Muscle of back (tissue), 3 donors: ENCODE measurements at regions not wholly inside any gene's neighbourhood (a gene's known extent, or its start where the extent isn't known, plus 50 kb on each side); places are given as distances from the start of the nearest gene placed in this dataset.

Experiments
- DNase-seq, 3 donors: peaks; one replicate each; pipeline versions ENCODE4 v3.0.0 to v3.0.0-alpha.2; 2013

DNA sequence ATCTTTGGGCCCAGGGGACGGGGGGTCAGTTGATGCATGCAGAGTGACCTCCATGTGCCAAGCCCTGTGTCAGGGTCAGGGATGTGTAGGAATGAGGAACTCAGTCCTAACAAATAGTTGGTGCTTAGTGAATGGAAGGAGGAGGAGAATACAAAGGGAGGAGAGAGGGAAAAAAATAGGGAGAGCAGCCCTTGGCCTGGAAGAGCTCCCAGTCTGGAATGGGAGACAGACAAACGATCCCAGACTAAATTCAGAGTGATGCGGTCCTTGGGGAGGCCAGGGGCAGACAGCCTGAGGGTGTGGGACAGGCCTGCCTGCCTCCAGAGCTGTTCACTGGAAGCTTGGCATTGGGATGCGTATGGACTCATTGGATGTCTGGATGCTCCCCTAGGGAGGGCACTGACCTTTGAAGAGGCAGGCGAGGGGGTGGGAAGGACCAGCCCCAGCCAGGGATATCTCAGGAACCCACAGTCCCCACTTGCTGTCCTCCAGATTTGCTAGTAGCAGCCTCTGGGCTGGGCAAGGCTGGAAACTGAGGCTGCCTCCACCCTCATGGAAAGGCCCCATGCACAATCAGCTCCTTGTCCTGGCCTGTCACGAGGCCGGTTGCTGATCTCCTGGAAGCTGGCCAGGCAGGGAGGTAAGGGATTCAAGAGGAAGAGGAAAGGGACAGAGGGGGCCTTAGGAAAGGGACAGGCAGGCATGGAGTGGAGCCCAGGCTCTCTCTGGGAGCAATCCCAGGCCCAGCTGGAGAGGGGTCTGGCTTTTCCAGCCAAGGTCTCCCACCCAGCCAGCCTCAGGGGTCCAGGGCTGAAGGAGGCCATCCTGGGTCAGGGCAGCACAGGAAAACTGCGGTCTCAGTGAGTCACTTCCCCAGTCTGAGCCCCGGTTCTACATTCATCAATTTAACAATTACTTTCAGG, 69.0 kb upstream of the GGTA1 start:
- peak in 2 of 3 donors; percentile 75 to 86 for DNase-seq

DNA sequence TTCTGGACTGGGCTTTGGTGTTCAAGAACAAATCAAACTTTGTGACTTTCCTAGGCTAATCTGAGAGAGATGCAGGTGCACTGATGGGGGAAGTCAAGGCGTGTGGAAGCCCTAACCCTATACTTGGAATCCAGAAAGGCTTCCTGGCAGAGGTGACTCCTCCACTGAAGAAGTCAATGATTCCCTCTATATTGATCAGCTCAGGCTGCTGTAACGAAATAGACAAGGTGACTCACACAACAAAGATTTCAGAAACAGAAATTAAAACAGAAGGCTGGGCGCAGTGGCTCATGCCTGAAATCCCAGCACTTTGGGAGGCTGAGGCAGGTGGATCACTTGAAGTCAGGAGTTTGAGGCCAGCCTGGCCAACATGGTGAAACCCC, 69.6 kb upstream of the GGTA1 start:
- DNase-seq: no peak

DNA sequence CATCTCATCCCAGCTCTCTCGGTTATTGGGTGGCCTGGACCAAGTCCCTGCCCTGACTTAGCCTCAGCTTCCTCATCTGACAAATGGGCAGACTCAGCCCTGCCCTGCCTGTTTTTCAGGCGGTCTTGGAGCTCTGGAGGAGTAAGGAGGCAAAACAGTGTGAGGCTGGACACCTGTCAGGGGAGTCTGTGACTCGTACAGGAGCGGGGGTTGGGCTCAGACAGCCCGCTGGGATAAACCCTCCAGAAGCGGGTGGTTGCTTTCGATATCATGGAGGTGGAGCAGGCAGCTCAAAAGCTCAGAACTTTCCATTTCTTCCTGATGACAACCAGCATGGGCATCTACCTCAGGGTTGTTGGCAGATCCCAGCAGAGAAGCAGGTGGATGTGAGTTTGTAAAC, 72.9 kb upstream of the GGTA1 start:
- DNase-seq: no peak

DNA sequence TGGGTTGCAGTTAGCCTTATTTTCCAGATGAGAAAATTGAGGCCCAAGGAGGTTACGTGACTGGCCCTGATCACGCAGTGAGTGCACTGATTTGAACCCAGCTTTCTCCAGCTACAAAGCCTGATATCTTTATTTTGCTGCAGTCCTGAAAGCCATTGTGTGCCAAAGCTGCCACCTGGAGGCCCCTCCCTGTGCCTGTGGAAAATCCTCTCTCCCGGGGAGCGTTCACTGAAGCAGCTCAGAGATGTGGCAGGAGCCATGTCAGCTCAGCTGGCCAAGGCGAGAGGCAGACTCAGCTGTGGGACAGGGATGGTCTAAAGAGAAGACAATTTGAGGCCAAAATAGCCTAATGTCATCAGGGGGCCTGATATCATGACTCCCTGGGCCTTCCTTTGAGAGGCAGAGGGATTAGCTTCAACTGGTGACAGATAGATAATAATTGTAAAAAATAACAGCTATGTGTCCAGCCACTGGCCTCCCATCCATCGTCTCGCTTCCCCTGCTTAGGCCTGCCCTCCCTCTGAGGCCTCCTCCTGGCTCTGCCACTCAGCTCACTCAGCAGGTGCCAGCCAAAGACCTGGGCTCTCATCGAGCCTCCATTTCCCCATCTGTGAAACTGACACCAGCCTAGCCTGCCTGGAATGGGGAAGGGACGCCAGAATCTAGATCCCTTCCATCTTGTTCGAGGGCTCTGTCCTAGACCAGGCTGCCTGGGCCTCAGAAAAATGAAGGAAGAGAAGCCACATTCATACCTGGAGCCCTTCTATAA, 74.3 kb upstream of the GGTA1 start:
- no peak for DNase-seq

DNA sequence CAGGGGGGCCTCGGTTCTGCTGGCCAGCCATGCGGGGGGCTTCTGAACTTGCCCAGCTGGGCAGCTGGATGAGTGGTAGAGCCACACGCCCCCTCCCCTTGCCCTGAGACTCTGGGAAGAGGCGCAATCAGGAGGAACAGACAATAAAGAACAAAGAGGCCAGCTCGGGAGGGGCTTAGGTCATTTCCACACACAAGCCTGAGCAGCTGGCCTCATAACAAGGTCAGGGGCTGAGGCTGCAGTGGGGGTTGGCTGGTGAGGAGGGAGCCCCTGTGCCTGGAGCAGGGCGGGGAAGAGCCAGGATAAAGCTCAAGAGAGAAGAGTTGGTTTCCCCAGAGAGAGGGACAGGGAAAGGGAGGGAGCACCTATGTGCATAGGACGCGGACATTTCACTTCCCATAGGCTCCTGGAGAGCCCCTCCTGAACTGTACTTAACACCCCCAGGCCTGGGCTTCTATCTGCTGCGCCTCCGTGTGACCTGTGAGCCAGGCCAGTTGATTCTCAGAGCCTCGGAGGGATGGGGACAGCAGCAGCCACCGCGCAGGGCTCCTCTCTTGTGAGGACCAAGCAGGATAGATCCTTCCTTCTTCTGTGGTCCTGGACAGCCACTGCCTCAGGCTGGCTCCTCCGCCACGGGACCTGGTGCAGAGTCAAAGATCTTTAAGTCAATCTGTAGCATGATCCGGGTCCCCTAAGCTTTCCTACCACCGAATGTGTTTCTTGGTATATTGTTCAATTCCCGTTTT, 75.3 kb upstream of the GGTA1 start:
- no peak for DNase-seq

DNA sequence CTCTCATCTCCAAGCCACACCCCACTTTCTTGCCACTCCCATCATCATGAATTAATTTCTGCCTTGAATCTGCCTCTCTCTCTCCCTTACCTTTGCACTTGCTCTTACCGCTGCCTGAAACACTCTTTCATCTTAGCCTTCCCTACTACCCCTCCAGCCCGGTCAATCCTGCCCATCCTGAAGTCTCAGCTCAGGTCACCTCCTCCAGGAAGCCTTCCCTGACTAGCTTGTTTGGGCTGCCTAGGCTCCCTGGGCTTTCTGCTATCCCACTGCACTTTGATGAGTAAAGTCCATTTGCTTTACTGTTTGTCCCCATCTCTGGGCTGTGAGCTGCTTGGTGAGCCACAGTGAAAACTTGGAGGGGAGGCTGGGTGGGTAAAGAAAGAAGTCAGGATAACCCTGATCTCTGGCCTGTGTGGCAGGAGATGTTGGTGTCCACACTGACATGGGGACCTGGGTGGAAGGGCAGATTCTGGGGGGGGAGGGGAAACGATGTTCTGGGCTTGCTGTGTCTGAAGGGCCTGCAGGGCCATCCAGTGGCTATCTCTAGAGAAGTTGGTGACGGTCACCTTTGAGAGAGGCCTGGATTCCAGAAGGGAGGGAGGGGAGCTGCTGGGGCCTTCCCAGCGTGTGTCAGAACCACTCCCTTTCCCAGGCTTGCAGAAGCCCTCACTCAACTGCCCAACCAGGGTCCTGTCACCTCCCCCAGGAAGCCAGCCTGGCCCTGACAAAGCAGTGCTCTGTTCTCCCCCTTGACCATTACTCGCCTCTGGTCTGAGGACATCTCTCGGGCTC, 75.0 kb upstream of the DAB2IP start:
- no peak for DNase-seq

DNA sequence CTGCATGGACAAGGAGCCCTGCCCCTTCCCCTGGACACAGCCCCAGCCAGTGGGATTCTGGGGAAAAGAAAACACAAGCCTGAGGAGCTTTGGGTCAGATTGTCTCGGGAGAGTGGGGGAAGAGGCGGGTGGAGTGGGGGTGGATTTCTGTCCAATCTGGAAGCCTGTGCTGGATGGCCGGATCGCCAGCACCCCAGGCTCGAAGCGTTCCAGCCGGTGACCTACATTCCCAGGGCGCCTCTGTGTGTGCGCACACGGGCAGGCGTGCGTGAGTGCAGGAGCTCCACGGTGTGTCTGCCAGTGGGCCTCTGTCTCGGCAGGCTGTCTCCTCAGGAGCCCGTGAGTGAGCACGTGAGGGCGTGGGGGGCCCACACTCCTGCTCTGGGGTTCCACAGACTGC, 74.3 kb upstream of the DAB2IP start:
- DNase-seq: no peak

DNA sequence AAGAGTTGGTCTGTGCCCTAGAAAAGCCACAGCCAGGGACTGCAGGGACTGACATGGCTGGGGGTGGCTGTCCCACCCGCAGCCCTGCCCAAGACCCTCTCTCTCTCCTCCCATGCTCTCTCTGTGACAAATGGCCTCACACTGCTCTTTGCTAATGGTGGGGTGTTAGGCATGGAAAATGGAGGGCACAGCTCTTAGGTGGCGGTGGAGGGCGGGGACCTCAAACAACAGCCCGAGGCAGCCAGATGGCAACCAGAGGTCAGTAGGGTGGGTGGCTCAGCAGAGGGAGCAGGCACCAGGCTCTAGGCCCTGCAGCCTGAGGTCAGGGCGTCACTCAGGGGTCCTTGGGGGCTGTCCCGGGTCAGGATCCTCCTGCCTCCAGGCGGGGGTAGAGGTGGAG, 73.9 kb upstream of the DAB2IP start:
- DNase-seq: no peak

DNA sequence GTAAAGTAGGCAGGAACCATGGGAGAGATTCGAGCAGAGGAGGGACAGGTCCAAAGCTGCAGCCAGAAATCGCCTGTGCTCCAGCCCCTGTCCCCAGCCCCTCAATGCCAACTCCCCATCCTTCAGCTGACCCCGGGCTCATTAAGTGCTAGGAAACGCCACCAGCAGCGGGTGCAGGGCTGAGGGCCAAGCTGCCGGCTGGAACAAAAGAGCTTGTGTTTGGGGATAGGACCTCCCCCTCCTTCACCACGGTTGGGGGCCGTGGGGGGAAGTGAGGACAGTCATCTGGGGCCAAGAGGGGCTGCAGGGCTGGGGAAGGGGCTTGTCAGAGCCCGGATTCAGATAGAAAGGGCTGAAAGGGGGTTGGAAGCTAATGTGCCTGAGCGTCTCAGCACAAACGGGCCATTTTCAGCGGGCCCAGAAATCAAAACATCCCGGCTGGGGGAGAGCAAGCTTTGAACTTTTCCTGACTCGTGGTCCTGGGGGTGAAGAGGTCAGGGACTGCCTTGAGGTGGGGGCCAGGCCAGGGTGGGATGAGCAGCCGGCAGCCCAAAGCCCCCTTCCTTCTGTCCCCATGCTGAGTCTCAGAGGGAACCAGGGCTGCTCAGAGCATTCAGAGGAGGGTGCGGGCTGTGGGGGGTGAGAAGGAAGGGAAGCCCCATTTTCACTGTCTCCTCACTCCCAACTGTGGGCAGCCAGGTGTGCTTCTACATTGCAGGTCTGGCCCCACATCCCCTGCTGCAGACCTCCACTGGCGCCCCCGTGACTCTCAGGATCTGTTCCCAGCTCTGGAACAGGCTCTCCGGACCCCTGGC, 69.4 kb upstream of the DAB2IP start:
- DNase-seq: no peak

DNA sequence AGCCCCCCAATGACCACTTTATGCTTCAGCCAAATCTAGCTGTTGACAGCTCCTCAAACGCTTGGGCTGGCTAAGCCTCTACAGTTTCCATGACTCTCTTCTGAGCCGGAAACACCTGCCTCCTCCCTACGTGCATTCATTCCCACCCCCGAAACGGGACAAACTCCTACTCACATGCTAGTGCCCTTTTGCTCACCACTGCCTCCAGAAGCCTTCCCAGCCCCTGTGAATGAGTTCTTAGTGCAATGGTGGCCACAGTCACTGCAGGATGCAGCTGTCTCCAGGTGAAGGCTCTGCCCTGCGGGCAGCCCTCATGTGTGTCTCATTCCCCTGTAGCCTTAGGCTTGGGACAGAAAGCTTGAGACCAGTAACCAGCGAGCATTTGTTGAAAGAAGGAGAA, 68.8 kb upstream of the DAB2IP start:
- DNase-seq: no peak

DNA sequence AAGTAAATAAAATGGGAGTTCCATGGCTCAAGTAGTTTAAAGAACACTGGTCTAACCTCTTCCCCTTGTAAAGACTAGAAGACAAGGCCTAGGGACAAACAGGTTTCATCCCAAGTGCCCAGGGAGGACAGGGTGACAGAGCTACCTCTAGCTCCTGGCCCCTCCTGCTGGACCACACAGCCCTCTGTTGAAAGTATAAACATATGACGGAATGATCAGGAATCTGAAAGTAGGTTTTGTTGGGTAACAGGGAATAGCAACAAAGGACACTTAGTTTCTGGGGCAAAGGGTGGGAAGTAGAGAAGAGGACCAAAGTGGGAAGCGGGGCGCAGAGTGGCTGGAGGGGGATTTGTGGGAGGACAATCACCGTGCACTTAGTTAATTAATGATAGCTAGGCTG, 67.0 kb upstream of the DAB2IP start:
- DNase-seq: no peak

DNA sequence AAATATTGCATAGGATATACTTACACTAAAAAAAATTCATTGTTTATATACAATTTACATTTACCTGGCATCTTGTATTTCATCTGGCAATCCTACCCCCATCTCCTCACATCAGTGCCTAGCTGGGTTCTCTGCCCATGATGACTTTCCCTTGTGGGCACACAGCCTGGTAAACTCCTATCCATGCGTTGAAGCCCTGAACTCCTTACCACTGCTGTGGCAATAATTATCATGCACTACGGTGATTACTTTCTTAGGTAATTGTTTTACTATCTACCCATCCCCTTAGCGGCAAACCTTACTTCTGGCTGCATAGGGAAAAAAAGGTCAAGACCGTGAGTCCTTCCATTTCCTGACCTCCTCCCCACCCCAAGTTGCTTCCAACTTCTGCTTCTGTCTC, 63.6 kb upstream of the DAB2IP start:
- DNase-seq: no peak

DNA sequence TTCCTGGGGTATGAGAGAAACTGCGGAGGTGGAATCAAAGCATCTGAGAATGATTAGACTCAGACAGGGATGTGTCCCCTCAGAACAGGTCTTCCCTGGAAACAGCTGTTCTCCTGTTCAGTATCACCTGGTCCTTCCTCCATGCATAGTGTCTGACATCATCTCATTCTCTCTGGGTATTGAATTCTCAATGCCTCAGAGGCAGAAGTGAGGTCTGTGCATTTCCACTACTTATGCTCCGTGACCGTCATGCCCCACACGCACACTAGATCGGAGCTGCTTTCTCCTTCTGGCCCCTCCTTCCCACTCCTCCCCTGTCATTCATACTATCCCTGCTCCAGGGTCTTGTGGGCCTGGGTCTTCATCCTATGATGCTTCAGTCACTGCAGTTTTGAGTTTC, 61.4 kb upstream of the DAB2IP start:
- DNase-seq: no peak

DNA sequence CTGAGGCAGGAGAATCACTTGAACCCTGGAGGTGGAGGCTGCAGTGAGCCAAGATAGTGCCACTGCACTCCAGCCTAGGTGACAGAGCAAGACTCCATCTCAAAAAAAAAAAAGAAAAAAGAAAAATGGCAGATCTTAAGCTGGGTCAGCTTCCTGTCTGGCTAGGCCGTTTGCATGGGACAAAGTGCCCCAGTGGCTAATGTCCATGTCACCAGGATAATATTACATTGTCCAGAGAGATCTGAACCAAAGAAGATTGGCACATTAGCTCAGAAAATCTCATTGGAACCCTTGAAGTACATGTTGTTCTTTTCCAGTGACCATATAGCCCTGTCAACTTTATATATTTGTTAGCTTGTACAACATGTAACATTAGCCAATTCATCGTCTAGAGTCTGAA, 59.2 kb upstream of the DAB2IP start:
- no peak for DNase-seq

DNA sequence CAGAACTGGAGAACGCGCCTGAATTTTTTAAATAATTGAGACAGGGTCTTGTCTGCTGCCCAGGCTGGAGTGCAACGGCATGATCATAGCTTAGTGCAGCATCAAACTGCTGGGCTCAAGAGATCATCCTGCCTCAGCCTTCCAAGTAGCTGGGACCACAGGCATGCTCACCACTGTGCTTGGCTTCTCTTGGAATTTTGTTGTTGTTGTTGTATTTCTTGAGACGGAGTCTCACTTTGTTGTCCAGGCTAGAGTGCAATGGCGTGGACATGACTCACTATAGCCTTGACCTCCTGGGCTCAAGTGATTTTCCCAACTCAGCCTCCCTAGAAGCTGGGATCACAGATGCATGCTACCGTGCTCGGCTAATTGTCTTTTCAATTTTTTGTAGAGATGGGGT, 58.4 kb upstream of the DAB2IP start:
- no peak for DNase-seq

DNA sequence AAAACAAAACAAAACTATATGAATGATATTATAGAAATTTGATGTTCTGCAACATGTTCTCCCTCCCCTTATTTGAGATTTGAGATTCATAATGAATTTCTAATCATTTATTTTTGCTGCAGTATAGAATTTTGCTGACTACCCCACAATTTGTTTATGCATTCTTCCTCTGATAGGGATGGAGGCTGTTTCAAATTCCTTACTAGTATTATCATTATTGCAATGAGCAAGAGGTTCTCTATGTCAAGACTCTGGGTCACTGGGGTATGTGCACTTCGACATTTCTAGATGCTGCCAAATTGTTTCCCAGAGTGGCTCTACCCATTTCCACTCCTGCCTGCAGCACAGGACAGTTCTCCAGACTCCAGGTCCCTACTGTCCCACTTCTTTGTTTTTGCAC, 54.9 kb upstream of the DAB2IP start:
- no peak for DNase-seq

DNA sequence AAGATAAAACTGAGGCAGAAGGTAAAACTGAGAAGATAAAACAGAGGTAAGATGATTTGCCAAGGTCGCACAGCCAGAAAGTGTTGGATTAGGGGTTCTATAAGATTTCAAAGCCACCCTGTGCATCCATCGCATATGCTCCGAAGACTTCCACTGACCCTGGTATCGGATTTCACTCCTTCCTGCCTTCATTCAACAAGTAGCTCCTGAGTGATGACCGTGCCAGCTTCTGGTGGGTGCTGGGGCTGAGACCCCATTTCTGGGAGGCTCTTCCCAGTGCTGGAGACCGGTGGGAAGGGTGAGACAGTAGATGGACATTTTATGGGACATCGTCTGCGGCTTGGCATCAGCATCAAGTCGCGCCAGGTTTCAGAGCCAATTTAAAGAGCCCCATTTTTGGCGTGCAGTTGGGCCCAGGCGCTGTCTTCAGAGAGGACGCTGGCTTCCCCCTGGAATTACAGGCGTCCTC, 53.7 kb upstream of the DAB2IP start:
- no peak for DNase-seq

DNA sequence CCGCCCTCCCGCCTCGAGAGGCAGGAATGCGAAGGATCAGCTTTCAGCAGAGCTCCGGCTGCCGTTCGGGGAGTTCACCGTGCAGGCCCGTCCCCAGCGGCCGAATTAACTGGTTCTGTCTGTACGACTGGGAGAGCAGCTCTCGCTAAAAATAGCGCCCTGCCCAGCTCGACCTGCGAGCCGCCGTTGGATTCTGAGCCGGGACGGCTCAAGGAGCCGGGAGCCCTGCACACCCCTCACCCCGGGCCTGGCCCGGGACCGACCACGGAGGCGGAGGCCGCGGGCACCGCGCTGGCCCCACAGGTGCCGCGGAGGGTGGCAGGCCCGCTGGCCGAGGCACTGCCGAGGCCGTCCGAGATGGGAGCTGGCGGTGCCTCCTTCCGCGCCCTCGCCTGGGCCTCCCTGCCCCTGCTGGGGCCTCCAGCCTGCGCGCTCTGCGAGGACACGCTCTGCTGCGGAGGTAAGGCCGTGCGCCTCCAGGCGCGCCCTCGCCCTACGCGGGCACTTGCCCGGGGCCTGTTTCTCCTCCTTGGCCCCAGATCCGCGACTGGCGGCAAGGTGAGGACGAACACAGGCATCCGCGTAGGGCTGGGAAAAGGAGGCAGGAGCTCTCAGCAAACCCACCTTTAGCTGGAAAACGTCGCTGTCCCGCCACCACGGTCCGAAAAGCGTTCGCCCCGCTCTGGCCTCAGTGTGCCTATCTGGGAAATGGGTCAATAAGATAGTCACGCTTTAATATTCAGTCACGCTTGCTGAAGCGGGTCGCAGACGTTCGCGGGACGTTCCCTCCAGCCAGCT, 53.1 kb upstream of the DAB2IP start:
- peak; percentile 73 to 86 (median 83) for DNase-seq

DNA sequence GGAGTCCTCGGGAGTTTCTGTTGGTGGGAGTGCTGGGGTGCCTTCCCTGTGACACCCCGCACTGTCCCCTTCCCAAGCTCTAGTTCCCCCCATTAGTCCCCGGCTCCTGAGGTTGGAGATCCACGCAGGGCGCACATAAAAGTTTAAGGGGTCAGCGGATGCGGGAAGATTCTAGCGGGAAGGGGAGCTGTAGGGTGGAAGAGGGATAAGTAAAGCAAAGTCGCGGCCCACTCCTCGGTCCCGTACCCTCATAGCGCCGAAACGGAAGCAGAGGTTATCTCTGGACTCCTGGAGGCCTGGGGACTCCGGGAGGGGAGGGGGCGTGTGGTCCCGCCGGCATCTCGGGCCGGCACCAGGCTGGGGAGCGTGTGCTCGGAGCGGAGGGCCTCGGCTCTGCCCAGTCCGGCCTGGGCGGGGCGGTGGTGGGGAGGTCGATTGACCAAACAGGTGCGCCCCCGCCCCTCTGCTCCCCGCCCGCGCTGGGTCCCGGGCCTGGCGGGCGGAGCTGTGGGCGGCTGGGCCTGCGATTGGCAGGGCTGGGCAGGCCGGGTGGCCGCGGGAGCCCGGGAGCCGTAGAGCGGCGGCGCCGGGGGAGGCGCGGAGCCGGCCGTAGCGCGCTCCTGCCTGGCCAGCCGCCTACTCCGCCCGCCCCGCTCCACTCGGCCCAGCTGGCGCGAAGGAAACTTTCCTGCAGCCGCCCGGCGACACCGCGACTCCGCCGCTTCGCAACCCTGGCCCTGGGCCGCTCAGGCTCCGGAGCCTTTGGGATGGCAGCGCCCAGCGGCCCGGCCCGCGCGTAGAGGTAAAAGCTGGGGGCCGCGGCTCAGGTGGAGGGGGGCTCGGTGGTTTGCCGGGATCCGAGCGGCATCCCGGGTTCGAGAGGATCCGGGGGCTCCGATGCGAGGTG, 52.2 kb upstream of the DAB2IP start:
- peak; percentile 61 to 75 (median 73) for DNase-seq
